Neuronal stem cell (in vitro differentiated cells): ENCODE measurements at regions not wholly inside any gene's neighbourhood (a gene's known extent, or its start where the extent isn't known, plus 50 kb on each side); places are given as distances from the start of the nearest gene placed in this dataset.

ENCODE experiments used
- DNase-seq: peaks from one replicate; pipeline ENCODE4 v3.0.0-alpha.2; 2013; ENCODE audit warnings: low spot score
- H2AFZ ChIP-seq: one replicate; pipeline ENCODE4 v1.6.1; 2013; ENCODE audit warnings: mild to moderate bottlenecking, low read length, inconsistent platforms
- H2AK5ac ChIP-seq: 2 replicates; pipeline ENCODE4 v1.6.1; 2013; ENCODE audit warnings: low read depth, mild to moderate bottlenecking, inconsistent platforms, low read length, moderate library complexity, mixed read lengths
- H2BK120ac ChIP-seq: 2 replicates; pipeline ENCODE4 v1.6.1; 2013; ENCODE audit warnings: low read depth, mild to moderate bottlenecking, inconsistent platforms, low read length, moderate library complexity, mixed read lengths
- H2BK12ac ChIP-seq: one replicate; pipeline ENCODE4 v1.6.1; 2013; ENCODE audit warnings: low read length, inconsistent platforms
- H2BK15ac ChIP-seq: 2 replicates; pipeline ENCODE4 v1.6.1; 2013; ENCODE audit warnings: mild to moderate bottlenecking, low read length, inconsistent platforms, mixed read lengths
- H2BK5ac ChIP-seq: one replicate; pipeline ENCODE4 v1.6.1; 2013; ENCODE audit warnings: inconsistent platforms, mild to moderate bottlenecking, low read length, moderate library complexity
- H3K14ac ChIP-seq: one replicate; pipeline ENCODE4 v1.6.1; 2013; ENCODE audit warnings: low read length, inconsistent platforms
- H3K18ac ChIP-seq: 2 replicates; pipeline ENCODE4 v1.6.1; 2013; ENCODE audit warnings: low read length, inconsistent platforms
- H3K23ac ChIP-seq: 2 replicates; pipeline ENCODE4 v1.6.1; 2013; ENCODE audit warnings: low read depth, mild to moderate bottlenecking, mixed read lengths, low read length, inconsistent platforms; ENCODE audit not compliant: poor library complexity
- H3K27ac ChIP-seq: replicated peaks from 3 replicates; pipeline ENCODE4 v1.5.1; 2013; ENCODE audit warnings: low read length, inconsistent platforms
- H3K27me3 ChIP-seq, 3 experiments: 2 replicates each; pipeline ENCODE4 v1.6.1; 2013; ENCODE audit warnings: low read length in 3 of 3, mild to moderate bottlenecking in 2 of 3, inconsistent platforms in 1 of 3, low read depth in 1 of 3, mixed read lengths in 1 of 3, moderate library complexity in 1 of 3; ENCODE audit not compliant: control insufficient read depth in 3 of 3, insufficient read depth in 3 of 3
- H3K36me3 ChIP-seq, 2 donors: replicated peaks in 1 of 2; 2 replicates each; pipeline ENCODE4 v1.6.1; 2013; ENCODE audit warnings: low read length in 2 of 2; ENCODE audit not compliant: control insufficient read depth in 2 of 2, insufficient read depth in 2 of 2
- H3K4ac ChIP-seq: 2 replicates; pipeline ENCODE4 v1.6.1; 2013; ENCODE audit warnings: inconsistent platforms, mild to moderate bottlenecking, low read length, moderate library complexity
- H3K4me1 ChIP-seq, 2 donors: 1 replicate in 1 of 2; 2 replicates in 1 of 2; pipeline ENCODE4 v1.6.1; 2013; ENCODE audit warnings: low read length in 2 of 2, low read depth in 1 of 2; ENCODE audit not compliant: control insufficient read depth in 2 of 2, insufficient read depth in 1 of 2
- H3K4me2 ChIP-seq: one replicate; pipeline ENCODE4 v1.6.1; 2013; ENCODE audit warnings: mild to moderate bottlenecking, low read length, inconsistent platforms; ENCODE audit not compliant: insufficient read depth, poor library complexity, severe bottlenecking
- H3K4me3 ChIP-seq, 2 donors: 2 replicates each; pipeline ENCODE4 v1.5.1; 2013; ENCODE audit warnings: low read length in 2 of 2, mild to moderate bottlenecking in 2 of 2, inconsistent platforms in 1 of 2, moderate library complexity in 1 of 2
- H3K79me1 ChIP-seq: one replicate; pipeline ENCODE4 v1.6.1; 2013; ENCODE audit warnings: low read depth, mild to moderate bottlenecking, inconsistent platforms, low read length, moderate library complexity
- H3K9ac ChIP-seq: one replicate; pipeline ENCODE4 v1.6.1; 2013; ENCODE audit warnings: mild to moderate bottlenecking, low read depth, low read length, inconsistent platforms; ENCODE audit not compliant: poor library complexity
- H3K9me3 ChIP-seq, 2 donors: replicated peaks in 1 of 2; 2 replicates each; pipeline versions ENCODE3 to v1.6.1; 2013; ENCODE audit warnings: low read length in 2 of 2, mild to moderate bottlenecking in 2 of 2, inconsistent platforms in 1 of 2, low read depth in 1 of 2, mixed read lengths in 1 of 2, moderate library complexity in 1 of 2; ENCODE audit not compliant: control insufficient read depth in 2 of 2, insufficient read depth in 1 of 2
- H4K8ac ChIP-seq: one replicate; pipeline ENCODE4 v1.6.1; 2013; ENCODE audit warnings: low read depth, mild to moderate bottlenecking, inconsistent platforms, low read length, moderate library complexity
- H4K91ac ChIP-seq: one replicate; pipeline ENCODE4 v1.6.1; 2013; ENCODE audit warnings: low read length, low read depth, mild to moderate bottlenecking, inconsistent platforms; ENCODE audit not compliant: poor library complexity
- WGBS, 2 donors: extraction: QIAGEN DNeasy Blood & Tissue Kit; methylation state at CpG; one replicate each; pipeline ENCODE4 v1.1.7; 2013; ENCODE audit warnings: missing lambda C conversion rate in 2 of 2, mixed read lengths in 1 of 2; ENCODE audit not compliant: insufficient read length in 2 of 2, insufficient replicate concordance in 1 of 2; ENCODE audit errors: extremely low coverage in 2 of 2; 5-methylcytosine and 5-hydroxymethylcytosine counted together

DNA sequence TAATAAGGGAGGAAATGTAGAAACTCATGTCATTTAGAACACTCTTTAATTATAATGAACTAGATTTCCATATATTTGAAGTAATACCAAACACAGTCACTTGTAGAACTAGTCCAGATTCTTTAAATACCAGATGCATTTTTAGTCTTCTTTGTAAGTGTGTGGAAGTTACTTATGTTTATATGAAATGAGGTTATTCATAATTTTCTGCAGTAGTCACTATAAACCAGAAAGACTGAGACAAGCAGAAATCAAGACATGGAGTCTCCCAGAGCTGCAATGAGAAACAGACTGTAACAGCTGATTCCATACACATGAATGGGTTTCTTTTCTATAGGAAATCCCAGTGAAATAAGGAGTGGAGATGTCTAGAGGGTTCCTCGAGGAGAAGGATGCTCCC lies 216.6 kb upstream of the ZP4 start:
- no CpG with 5 or more reads among the region's 1 CpG for WGBS, 2 donors
- no peak overlapping the region for H4K91ac ChIP-seq

DNA sequence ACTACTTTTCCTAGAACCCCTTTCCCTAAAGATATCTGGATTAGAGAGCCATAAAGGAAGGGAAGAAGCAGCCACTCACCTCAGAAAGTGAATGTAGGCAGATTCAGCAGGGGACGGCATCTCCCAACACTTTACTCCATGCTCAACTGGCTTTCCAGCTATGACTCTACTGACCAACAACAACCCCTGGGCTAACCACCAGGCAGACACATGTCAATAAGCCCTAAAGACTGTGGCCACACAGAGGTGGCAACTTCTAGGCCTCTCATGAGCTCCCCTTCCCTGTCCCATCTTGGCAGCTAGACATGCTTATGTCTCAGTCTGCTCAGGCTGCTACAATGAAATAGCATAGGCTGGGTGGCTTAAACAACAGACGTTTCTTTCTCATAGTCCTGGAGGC lies 214.0 kb upstream of the ZP4 start:
- no peak overlapping the region for H3K27ac ChIP-seq
- H3K4ac ChIP-seq, result no peak overlapping the region
- H3K36me3 ChIP-seq, result no peaks in the 10 kb centered on the region
- no peak overlapping the region for H4K91ac ChIP-seq
- H3K79me1 ChIP-seq, result no peaks in the 10 kb centered on the region
- H2AFZ ChIP-seq, result no peak overlapping the region
- H2BK120ac ChIP-seq, result no peak overlapping the region
- H2BK12ac ChIP-seq, result no peak overlapping the region
- H3K9ac ChIP-seq, result no peak overlapping the region
- no peaks in the 10 kb centered on the region for H3K9me3 ChIP-seq
- H4K8ac ChIP-seq, result no peak overlapping the region
- no peak for DNase-seq
- no peaks in the 10 kb centered on the region for H3K4me1 ChIP-seq
- no peak overlapping the region for H3K23ac ChIP-seq
- H2BK5ac ChIP-seq, result no peak overlapping the region
- no peak overlapping the region for H2AK5ac ChIP-seq
- no CpG with 5 or more reads among the region's 2 CpGs for WGBS, 2 donors
- H3K4me3 ChIP-seq, result no peak overlapping the region
- no peak overlapping the region for H3K14ac ChIP-seq
- H3K27me3 ChIP-seq, result no peaks in the 10 kb centered on the region
- no peak overlapping the region for H2BK15ac ChIP-seq
- H3K18ac ChIP-seq, result no peak overlapping the region
- H3K4me2 ChIP-seq, result no peak overlapping the region

More for the DNA sequence above, 216.6 kb upstream of the ZP4 start:
- H3K27ac ChIP-seq, result no peak overlapping the region
- H3K23ac ChIP-seq, result no peak overlapping the region
- H3K27me3 ChIP-seq, result no peaks in the 10 kb centered on the region
- H2BK5ac ChIP-seq, result no peak overlapping the region
- no peaks in the 10 kb centered on the region for H3K36me3 ChIP-seq
- H2BK12ac ChIP-seq, result no peak overlapping the region
- no peak overlapping the region for H3K14ac ChIP-seq
- no peak overlapping the region for H3K4me3 ChIP-seq
- no peak overlapping the region for H3K9ac ChIP-seq
- no peak overlapping the region for H4K8ac ChIP-seq
- H2BK15ac ChIP-seq, result no peak overlapping the region
- H2BK120ac ChIP-seq, result no peak overlapping the region
- no peak overlapping the region for H3K18ac ChIP-seq
- no peak overlapping the region for H3K4ac ChIP-seq
- H3K4me2 ChIP-seq, result no peak overlapping the region
- no peak overlapping the region for H2AFZ ChIP-seq
- H2AK5ac ChIP-seq, result no peak overlapping the region
- no peaks in the 10 kb centered on the region for H3K9me3 ChIP-seq
- peaks cover 0 to 2% of the 10 kb centered on the region in 2 donors for H3K4me1 ChIP-seq
- no peaks in the 10 kb centered on the region for H3K79me1 ChIP-seq
- DNase-seq, result no peak

DNA sequence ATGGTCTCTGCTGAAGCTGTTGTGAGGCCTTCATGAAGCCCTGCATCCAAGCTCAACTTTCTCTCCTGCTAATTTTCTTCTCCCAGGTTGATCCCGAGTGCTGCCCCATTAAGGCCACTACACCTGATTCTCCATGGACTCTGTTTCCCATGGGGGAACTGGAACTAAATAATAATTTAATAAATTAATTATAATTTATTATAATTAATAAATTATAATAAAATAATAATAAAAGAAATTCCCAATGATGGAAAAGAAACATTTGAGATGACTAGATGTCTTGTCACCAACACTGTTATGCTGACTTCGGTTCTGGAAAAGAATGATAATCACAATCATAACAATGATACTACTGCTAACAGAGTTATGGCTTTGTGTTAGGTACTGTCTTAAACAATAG lies 211.2 kb upstream of the ZP4 start:
- no peak overlapping the region for H2BK12ac ChIP-seq
- H3K4me1 ChIP-seq, result peaks cover 0 to 1% of the 10 kb centered on the region in 2 donors
- H3K79me1 ChIP-seq, result no peaks in the 10 kb centered on the region
- H3K27me3 ChIP-seq, result no peaks in the 10 kb centered on the region
- H3K18ac ChIP-seq, result no peak overlapping the region
- no peak overlapping the region for H3K4me2 ChIP-seq
- no peak overlapping the region for H4K91ac ChIP-seq
- H3K14ac ChIP-seq, result no peak overlapping the region
- H3K4me3 ChIP-seq, result no peak overlapping the region
- no peak overlapping the region for H2BK15ac ChIP-seq
- no peak overlapping the region for H3K27ac ChIP-seq
- no peak overlapping the region for H2AFZ ChIP-seq
- DNase-seq, result no peak
- H3K9me3 ChIP-seq, result no peaks in the 10 kb centered on the region
- no peak overlapping the region for H3K9ac ChIP-seq
- H3K23ac ChIP-seq, result no peak overlapping the region
- no peaks in the 10 kb centered on the region for H3K36me3 ChIP-seq
- WGBS, 2 donors, result no CpG with 5 or more reads among the region's 2 CpGs
- H3K4ac ChIP-seq, result no peak overlapping the region
- H4K8ac ChIP-seq, result no peak overlapping the region
- no peak overlapping the region for H2BK5ac ChIP-seq
- H2AK5ac ChIP-seq, result no peak overlapping the region
- no peak overlapping the region for H2BK120ac ChIP-seq

DNA sequence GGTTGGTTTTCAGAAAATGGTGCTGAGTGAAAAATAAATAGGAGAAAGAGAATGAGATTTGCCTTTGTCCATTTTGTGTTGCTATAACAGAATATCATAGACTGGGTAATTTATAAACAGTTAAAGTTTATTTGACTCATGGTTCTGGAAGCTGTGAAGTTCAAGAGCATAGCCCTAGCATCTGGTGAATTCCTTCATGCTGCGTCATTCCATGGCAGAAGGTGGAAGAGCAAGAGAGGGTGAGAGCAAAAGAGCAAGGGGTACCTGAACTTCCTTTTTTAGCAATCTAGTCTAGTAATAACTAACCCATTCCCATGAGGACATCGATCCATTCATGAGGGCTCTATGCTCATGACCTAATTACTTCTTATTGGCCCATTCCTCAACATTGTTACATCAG lies 209.1 kb upstream of the ZP4 start:
- Histone ChIP-seq H3K4ac (no peak overlapping the region), H2AK5ac (no peak overlapping the region), H4K91ac (no peak overlapping the region), H3K23ac (no peak overlapping the region), H4K8ac (no peak overlapping the region), H3K4me2 (no peak overlapping the region), H3K9ac (no peak overlapping the region), H3K79me1 (no peaks in the 10 kb centered on the region), H2AFZ (no peak overlapping the region), H2BK120ac (no peak overlapping the region), H3K27ac (no peak overlapping the region), H3K36me3 (no peaks in the 10 kb centered on the region), H2BK5ac (no peak overlapping the region), H3K4me1 (peaks cover 0 to 1% of the 10 kb centered on the region in 2 donors), H3K27me3 (no peaks in the 10 kb centered on the region), H2BK15ac (no peak overlapping the region), H3K18ac (no peak overlapping the region), H2BK12ac (no peak overlapping the region), H3K9me3 (no peaks in the 10 kb centered on the region), H3K14ac (no peak overlapping the region), H3K4me3 (no peak overlapping the region)
- WGBS, 2 donors, result no CpG with 5 or more reads among the region's 2 CpGs
- DNase-seq, result no peak
